ENCODE measurements at regions not wholly inside any gene's neighbourhood (a gene's known extent, or its start where the extent isn't known, plus 50 kb on each side); places are given as distances from the start of the nearest gene placed in this dataset.

GRCh38 chr11:119842731-119843130, 113.7 kb upstream of the NECTIN1 start:
- Histone ChIP-seq H3K9me3 (replicated peaks; ENCODE audit: control insufficient read depth, low read depth, low read length) (peaks cover 4% of the 10 kb centered on the region), H3K4me3 (ENCODE audit: low read length) (no peak overlapping the region), H3K4me1 (ENCODE audit: control insufficient read depth, insufficient read depth, low read length) (peaks cover 3% of the 10 kb centered on the region), H3K27ac (ENCODE audit: low read length) (no peak overlapping the region), H3K36me3 (ENCODE audit: control insufficient read depth, insufficient read depth, low read length) (no peaks in the 10 kb centered on the region), H3K27me3 (ENCODE audit: control insufficient read depth, insufficient read depth, low read length) (peaks cover 9% of the 10 kb centered on the region)
- DNase-seq: no peak
- 75% methylated on average over 4 of the region's 4 CpGs for WGBS (ENCODE audit: insufficient coverage)

GRCh38 chr11:119839476-119840133, 110.6 kb upstream of the NECTIN1 start:
- Histone ChIP-seq H3K36me3 (ENCODE audit: control insufficient read depth, insufficient read depth, low read length) (no peaks in the 10 kb centered on the region), H3K4me3 (ENCODE audit: low read length) (no peak overlapping the region), H3K27ac (ENCODE audit: low read length) (no peak overlapping the region), H3K9me3 (replicated peaks; ENCODE audit: control insufficient read depth, low read depth, low read length) (no peaks in the 10 kb centered on the region), H3K4me1 (ENCODE audit: control insufficient read depth, insufficient read depth, low read length) (no peaks in the 10 kb centered on the region), H3K27me3 (ENCODE audit: control insufficient read depth, insufficient read depth, low read length) (peaks cover 10% of the 10 kb centered on the region)
- no peak for DNase-seq
- 18% methylated on average over 8 of the region's 13 CpGs for WGBS (ENCODE audit: insufficient coverage)

GRCh38 chr11:119835753-119836152, 106.8 kb upstream of the NECTIN1 start:
- Histone ChIP-seq H3K9me3 (replicated peaks; ENCODE audit: control insufficient read depth, low read depth, low read length) (no peaks in the 10 kb centered on the region), H3K4me3 (ENCODE audit: low read length) (no peak overlapping the region), H3K27ac (ENCODE audit: low read length) (no peak overlapping the region), H3K36me3 (ENCODE audit: control insufficient read depth, insufficient read depth, low read length) (no peaks in the 10 kb centered on the region), H3K4me1 (ENCODE audit: control insufficient read depth, insufficient read depth, low read length) (peaks cover 11% of the 10 kb centered on the region), H3K27me3 (ENCODE audit: control insufficient read depth, insufficient read depth, low read length) (peaks cover 6% of the 10 kb centered on the region)
- DNase-seq: no peak
- 67% methylated on average over 1 of the region's 8 CpGs for WGBS (ENCODE audit: insufficient coverage)

- Histone ChIP-seq H3K4me1 (ENCODE audit: control insufficient read depth, insufficient read depth, low read length) (peaks cover 11% of the 10 kb centered on the region), H3K27me3 (ENCODE audit: control insufficient read depth, insufficient read depth, low read length) (peaks cover 4% of the 10 kb centered on the region), H3K9me3 (replicated peaks; ENCODE audit: control insufficient read depth, low read depth, low read length) (no peaks in the 10 kb centered on the region), H3K4me3 (ENCODE audit: low read length) (no peak overlapping the region), H3K27ac (ENCODE audit: low read length) (no peak overlapping the region), H3K36me3 (ENCODE audit: control insufficient read depth, insufficient read depth, low read length) (no peaks in the 10 kb centered on the region)
- DNase-seq: peak; percentile 60
- 14% methylated on average over 6 of the region's 11 CpGs for WGBS (ENCODE audit: insufficient coverage)
Measured at GRCh38 chr11:119832202-119832935, 103.4 kb upstream of the NECTIN1 start.

- H3K4me1 ChIP-seq (ENCODE audit: control insufficient read depth, insufficient read depth, low read length): peaks cover 11% of the 10 kb centered on the region
- WGBS (ENCODE audit: insufficient coverage): 82% methylated on average over 6 of the region's 7 CpGs
- H3K9me3 ChIP-seq (replicated peaks; ENCODE audit: control insufficient read depth, low read depth, low read length): no peaks in the 10 kb centered on the region
- peaks cover 4% of the 10 kb centered on the region for H3K27me3 ChIP-seq (ENCODE audit: control insufficient read depth, insufficient read depth, low read length)
- no peak overlapping the region for H3K4me3 ChIP-seq (ENCODE audit: low read length)
- no peak overlapping the region for H3K27ac ChIP-seq (ENCODE audit: low read length)
- H3K36me3 ChIP-seq (ENCODE audit: control insufficient read depth, insufficient read depth, low read length): no peaks in the 10 kb centered on the region
- no peak for DNase-seq
Measured at GRCh38 chr11:119831011-119831410, 102.0 kb upstream of the NECTIN1 start.

GRCh38 chr11:119830400-119830799, 101.4 kb upstream of the NECTIN1 start:
- Histone ChIP-seq H3K4me1 (ENCODE audit: control insufficient read depth, insufficient read depth, low read length) (peaks cover 11% of the 10 kb centered on the region), H3K27ac (ENCODE audit: low read length) (no peak overlapping the region), H3K36me3 (ENCODE audit: control insufficient read depth, insufficient read depth, low read length) (no peaks in the 10 kb centered on the region), H3K27me3 (ENCODE audit: control insufficient read depth, insufficient read depth, low read length) (peaks cover 3% of the 10 kb centered on the region), H3K9me3 (replicated peaks; ENCODE audit: control insufficient read depth, low read depth, low read length) (peaks cover 3% of the 10 kb centered on the region), H3K4me3 (ENCODE audit: low read length) (no peak overlapping the region)
- DNase-seq: no peak
- no CpG with 5 or more reads among the region's 6 CpGs for WGBS (ENCODE audit: insufficient coverage)

- 58% methylated on average over 1 of the region's 3 CpGs for WGBS (ENCODE audit: insufficient coverage)
- DNase-seq: peak; percentile 28
- no peak overlapping the region for H3K4me3 ChIP-seq (ENCODE audit: low read length)
Measured at GRCh38 chr11:119829402-119829801, 100.4 kb upstream of the NECTIN1 start.

GRCh38 chr11:119828819-119829218, 99.8 kb upstream of the NECTIN1 start:
- H3K4me1 ChIP-seq (ENCODE audit: control insufficient read depth, insufficient read depth, low read length): peaks cover 11% of the 10 kb centered on the region
- peaks cover 4% of the 10 kb centered on the region for H3K27me3 ChIP-seq (ENCODE audit: control insufficient read depth, insufficient read depth, low read length)
- H3K36me3 ChIP-seq (ENCODE audit: control insufficient read depth, insufficient read depth, low read length): no peaks in the 10 kb centered on the region
- no peak for DNase-seq
- no peak overlapping the region for H3K27ac ChIP-seq (ENCODE audit: low read length)
- 57% methylated on average over 2 of the region's 2 CpGs for WGBS (ENCODE audit: insufficient coverage)
- H3K4me3 ChIP-seq (ENCODE audit: low read length): no peak overlapping the region
- H3K9me3 ChIP-seq (replicated peaks; ENCODE audit: control insufficient read depth, low read depth, low read length): peaks cover 3% of the 10 kb centered on the region

More at GRCh38 chr11:119829402-119829801, 100.4 kb upstream of the NECTIN1 start:
- Histone ChIP-seq H3K27me3 (ENCODE audit: control insufficient read depth, insufficient read depth, low read length) (peaks cover 2% of the 10 kb centered on the region), H3K27ac (ENCODE audit: low read length) (no peak overlapping the region), H3K36me3 (ENCODE audit: control insufficient read depth, insufficient read depth, low read length) (no peaks in the 10 kb centered on the region), H3K4me1 (ENCODE audit: control insufficient read depth, insufficient read depth, low read length) (peaks cover 11% of the 10 kb centered on the region), H3K9me3 (replicated peaks; ENCODE audit: control insufficient read depth, low read depth, low read length) (peaks cover 3% of the 10 kb centered on the region)

- 75% methylated on average over 2 of the region's 9 CpGs for WGBS (ENCODE audit: insufficient coverage)
- H3K27me3 ChIP-seq (ENCODE audit: control insufficient read depth, insufficient read depth, low read length): peaks cover 4% of the 10 kb centered on the region
- no peaks in the 10 kb centered on the region for H3K36me3 ChIP-seq (ENCODE audit: control insufficient read depth, insufficient read depth, low read length)
- peaks cover 3% of the 10 kb centered on the region for H3K9me3 ChIP-seq (replicated peaks; ENCODE audit: control insufficient read depth, low read depth, low read length)
- DNase-seq: no peak
- no peak overlapping the region for H3K4me3 ChIP-seq (ENCODE audit: low read length)
- H3K27ac ChIP-seq (ENCODE audit: low read length): no peak overlapping the region
- H3K4me1 ChIP-seq (ENCODE audit: control insufficient read depth, insufficient read depth, low read length): peaks cover 11% of the 10 kb centered on the region
Measured at GRCh38 chr11:119828006-119828405, 99.0 kb upstream of the NECTIN1 start.

GRCh38 chr11:119827113-119827512, 98.1 kb upstream of the NECTIN1 start:
- Histone ChIP-seq H3K27me3 (ENCODE audit: control insufficient read depth, insufficient read depth, low read length) (peaks cover 4% of the 10 kb centered on the region), H3K27ac (ENCODE audit: low read length) (no peak overlapping the region), H3K4me3 (ENCODE audit: low read length) (no peak overlapping the region), H3K4me1 (ENCODE audit: control insufficient read depth, insufficient read depth, low read length) (peaks cover 4% of the 10 kb centered on the region), H3K9me3 (replicated peaks; ENCODE audit: control insufficient read depth, low read depth, low read length) (peaks cover 3% of the 10 kb centered on the region), H3K36me3 (ENCODE audit: control insufficient read depth, insufficient read depth, low read length) (no peaks in the 10 kb centered on the region)
- DNase-seq: no peak
- 0% methylated on average over 1 of the region's 2 CpGs for WGBS (ENCODE audit: insufficient coverage)

Measured in muscle of leg (tissue), 3 donors.